GM12891 (cell line): ENCODE measurements at regions not wholly inside any gene's neighbourhood (a gene's known extent, or its start where the extent isn't known, plus 50 kb on each side); places are given as distances from the start of the nearest gene placed in this dataset.

Experiments used
- POLR2A ChIP-seq: IDR thresholded peaks from 2 replicates; pipeline ENCODE4 v1.6.1; 2011; ENCODE audit warnings: low read depth, low read length, control low read depth
- TAF1 ChIP-seq: IDR thresholded peaks from 2 replicates; pipeline ENCODE4 v1.6.1; 2011; ENCODE audit warnings: low read depth, low read length, control low read depth

DNA sequence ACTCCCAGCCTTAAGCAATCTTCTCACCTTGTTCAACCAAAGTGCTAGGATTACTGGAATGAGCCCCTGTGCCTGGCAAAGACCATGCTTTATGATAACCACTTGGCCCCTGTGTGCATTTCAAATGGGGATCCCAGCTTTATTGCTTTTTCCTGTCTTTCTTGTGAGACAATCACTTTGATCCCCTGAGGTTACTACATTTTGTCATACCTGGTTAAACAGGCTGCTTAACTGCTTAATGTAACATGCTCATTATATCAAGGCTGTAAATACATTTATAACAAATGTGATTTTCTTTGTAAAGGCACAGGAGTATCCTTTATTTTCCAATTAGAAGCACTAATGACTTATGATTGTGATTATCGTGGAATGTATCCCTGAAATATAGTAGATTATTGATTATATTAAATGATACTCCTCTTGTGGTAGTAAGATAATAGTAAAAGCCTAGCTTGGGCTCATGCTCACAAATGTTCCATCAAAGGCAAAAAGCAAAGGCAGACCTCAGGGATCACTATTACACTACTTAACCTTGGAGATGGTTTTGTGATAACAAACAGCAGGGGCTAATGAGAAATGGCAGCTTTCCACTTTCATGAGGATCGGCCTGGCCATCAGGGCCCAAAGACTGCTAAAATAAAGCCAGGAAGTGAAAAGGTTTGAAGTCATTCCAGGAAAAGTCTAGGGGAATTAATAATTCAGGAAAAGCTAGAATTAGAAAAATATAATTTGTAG lies 290.8 kb upstream of the MDGA2 start:
- TF ChIP-seq TAF1 (no peak), POLR2A (no peak)
